HG03097 (cell line): ENCODE measurements at regions not wholly inside any gene's neighbourhood (a gene's known extent, or its start where the extent isn't known, plus 50 kb on each side); places are given as distances from the start of the nearest gene placed in this dataset.

Experiments
- ATAC-seq: cut with Tn5 transposase; IDR thresholded peaks from one replicate; pipeline ENCODE4 v1.9.1; 2021; ENCODE audit not compliant: unreplicated experiment, low FRiP score

GRCh38 chr13:72186730-72187422 is 319.9 kb upstream of the DACH1 start:
- no peak for ATAC-seq

- no peak for ATAC-seq
Measured at GRCh38 chr13:72185776-72186175, 318.8 kb upstream of the DACH1 start.

GRCh38 chr13:72181661-72182060 is 314.7 kb upstream of the DACH1 start:
- no peak for ATAC-seq

- no peak for ATAC-seq
Measured at GRCh38 chr13:72180253-72180952, 313.4 kb upstream of the DACH1 start.

GRCh38 chr13:72174549-72174948 is 307.5 kb upstream of the DACH1 start:
- no peak for ATAC-seq

DNA sequence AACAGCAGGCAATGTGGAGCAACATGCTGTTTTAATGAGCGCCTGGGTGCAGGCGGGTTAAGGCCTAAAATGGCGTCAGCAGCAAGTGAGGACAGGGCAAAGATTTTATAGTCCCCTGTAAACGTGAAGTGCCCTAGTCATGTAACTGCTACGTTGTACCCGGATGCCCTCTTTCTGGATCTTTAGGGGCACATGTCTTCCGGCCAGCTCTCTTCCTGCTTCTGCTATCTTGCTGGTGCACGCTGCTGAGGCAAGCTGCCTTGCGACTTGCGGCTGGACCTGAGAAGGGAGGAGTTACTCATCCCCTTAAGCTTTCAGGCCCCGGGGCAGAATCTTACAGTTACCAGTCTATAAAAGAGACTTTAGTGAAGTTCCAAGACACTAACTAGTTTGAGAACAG is 303.6 kb upstream of the DACH1 start:
- no peak for ATAC-seq

GRCh38 chr13:72168126-72168855 is 301.3 kb upstream of the DACH1 start:
- no peak for ATAC-seq

DNA sequence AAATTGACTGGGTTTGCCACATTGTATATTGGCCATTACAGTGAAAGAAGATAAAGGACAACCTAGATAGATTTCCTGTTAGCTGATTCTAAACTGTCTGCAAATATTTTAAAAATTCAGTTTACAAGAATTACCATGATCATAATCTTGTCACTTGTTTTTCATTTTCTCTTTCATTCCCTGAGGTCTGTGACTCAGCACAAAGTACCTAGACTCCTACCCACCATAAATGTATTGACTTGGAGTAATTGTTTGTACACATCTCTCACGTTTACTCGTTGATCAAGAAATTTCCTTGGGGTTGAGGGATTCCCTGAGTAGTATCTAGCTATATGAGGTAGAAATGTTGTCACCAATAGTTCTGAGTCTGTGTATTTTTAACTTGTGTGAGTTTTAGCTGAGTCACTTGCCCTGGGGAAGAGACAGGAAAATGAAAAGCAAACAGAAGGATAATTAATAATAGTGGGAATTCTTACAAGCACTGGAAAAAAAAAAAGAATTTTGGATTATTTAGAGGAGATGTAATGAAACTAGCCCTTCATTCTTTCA is 299.2 kb upstream of the DACH1 start:
- ATAC-seq: no peak

GRCh38 chr13:72165276-72165675 is 298.3 kb upstream of the DACH1 start:
- ATAC-seq: no peak

DNA sequence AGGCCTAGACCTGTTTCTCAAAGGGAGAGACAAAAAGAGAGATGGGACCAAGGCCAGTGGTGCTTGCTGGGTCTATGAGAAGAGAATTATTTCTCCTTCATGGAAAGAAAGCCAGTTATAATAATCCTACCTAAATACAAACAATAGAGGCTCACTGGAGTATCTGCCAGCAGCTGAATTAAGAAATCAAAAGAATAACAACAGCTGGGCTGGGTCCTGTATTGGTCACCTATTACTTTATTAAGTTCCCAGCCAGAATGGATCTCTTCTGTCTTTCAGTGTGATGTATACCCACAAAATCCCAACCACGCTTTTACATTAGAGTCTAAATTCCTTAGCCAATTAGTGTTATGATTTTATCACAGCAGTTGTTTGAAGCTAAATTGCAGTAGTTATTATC is 297.8 kb upstream of the DACH1 start:
- ATAC-seq: no peak

DNA sequence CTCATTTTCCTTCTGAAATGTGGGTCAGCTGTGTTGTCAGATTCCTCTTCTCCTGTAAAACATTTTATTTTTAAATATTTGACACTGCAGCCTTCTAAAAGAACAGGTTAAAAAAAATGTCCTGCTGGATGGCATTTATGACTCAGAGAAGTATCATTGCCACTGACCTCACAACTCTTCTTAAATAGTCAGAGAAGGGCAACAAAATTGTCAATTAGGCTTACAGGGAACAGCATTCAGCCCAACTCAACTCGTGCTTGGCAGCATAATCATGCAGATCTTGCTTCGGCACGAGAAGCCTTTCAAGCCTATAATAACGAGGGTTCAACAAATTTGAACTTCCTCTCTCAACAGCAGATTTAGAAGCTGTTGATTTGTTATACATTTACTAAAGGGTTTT is 296.7 kb upstream of the DACH1 start:
- ATAC-seq: no peak

- ATAC-seq: no peak
Measured at GRCh38 chr13:72160977-72161376, 294.0 kb upstream of the DACH1 start.

GRCh38 chr13:72156760-72157159 is 289.8 kb upstream of the DACH1 start:
- ATAC-seq: no peak

DNA sequence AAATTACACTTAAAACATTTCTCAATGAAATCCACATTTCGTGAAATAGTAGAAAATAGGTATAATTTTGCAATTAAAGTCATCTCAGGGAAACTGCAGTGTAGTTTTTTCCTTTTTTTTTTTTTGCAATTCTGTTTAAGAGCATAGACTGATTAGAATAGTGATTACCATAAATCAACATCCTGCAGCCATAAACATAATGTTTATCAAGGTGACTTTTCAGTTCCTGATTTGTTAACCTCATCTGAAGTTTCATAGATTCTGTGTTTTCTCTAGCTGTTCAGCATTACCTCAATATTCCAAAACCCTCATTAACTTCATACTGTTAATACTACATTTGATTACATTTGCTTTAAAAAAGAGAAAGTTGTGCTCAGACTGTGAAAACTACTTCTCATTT is 286.3 kb upstream of the DACH1 start:
- ATAC-seq: no peak

- no peak for ATAC-seq
Measured at GRCh38 chr13:72151241-72151640, 284.2 kb upstream of the DACH1 start.

- ATAC-seq: no peak
Measured at GRCh38 chr13:72150502-72150901, 283.5 kb upstream of the DACH1 start.

- ATAC-seq: no peak
Measured at GRCh38 chr13:72149701-72150100, 282.7 kb upstream of the DACH1 start.

GRCh38 chr13:72146816-72147215 is 279.8 kb upstream of the DACH1 start:
- no peak for ATAC-seq

DNA sequence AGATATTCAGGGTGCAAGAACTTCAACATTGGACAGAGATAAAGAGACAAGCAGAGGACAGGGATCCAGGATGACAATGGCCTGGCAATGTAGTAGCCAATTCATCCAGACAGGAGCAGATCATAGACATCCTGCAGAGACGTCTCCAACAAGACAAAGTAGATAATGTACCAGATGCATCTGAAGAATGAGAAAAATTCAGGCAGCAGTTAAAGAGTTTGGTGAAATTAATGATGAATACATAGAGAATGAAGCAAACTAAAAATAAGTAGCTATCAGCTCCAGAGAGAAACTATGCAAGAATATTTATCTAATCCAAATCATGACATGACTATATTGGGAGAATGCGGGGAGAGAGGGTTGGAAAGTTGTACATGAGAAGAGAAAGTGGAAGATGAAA is 278.4 kb upstream of the DACH1 start:
- no peak for ATAC-seq

DNA sequence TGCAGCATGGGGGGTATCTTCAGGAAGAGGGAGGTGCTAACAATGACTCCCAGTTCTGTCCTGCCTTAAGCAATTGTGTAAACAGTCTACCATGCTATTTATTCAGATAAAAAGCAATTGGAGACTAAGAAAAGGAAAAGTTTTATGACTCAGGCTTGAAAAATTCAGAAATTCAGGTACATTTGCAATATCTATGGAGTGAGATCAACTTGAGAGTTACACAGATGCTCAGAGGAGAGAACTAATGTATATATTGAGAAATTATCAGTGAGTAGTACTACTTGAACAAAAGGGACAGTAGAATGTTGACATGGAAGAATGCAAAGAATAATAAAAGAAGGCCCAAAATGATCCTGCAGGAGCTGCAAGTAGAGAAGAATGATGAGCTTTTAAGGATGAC is 277.6 kb upstream of the DACH1 start:
- no peak for ATAC-seq

- ATAC-seq: no peak
Measured at GRCh38 chr13:72141855-72142519, 275.0 kb upstream of the DACH1 start.
